H9 (cell line): ENCODE measurements at regions not wholly inside any gene's neighbourhood (a gene's known extent, or its start where the extent isn't known, plus 50 kb on each side); places are given as distances from the start of the nearest gene placed in this dataset.

Source experiments
- DNase-seq: peaks from one replicate; pipeline ENCODE4 v3.0.0-alpha.2; 2017
- H2AFZ ChIP-seq: one replicate; pipeline ENCODE4 v1.6.1; 2013; ENCODE audit warnings: mild to moderate bottlenecking, low read length, control low read depth, moderate library complexity
- H2AK5ac ChIP-seq: 2 replicates; pipeline ENCODE4 v1.6.1; 2013; ENCODE audit warnings: low read length, control low read depth, mixed read lengths; ENCODE audit not compliant: insufficient read length
- H2BK120ac ChIP-seq: one replicate; pipeline ENCODE4 v1.6.1; 2013; ENCODE audit warnings: low read depth, mild to moderate bottlenecking, low read length, control low read depth, inconsistent platforms; ENCODE audit not compliant: poor library complexity, severe bottlenecking
- H2BK12ac ChIP-seq: 2 replicates; pipeline ENCODE4 v1.6.1; 2013; ENCODE audit warnings: low read length, control low read depth, mixed read lengths, low read depth; ENCODE audit not compliant: insufficient read length
- H2BK15ac ChIP-seq: 2 replicates; pipeline ENCODE4 v1.6.1; 2013; ENCODE audit warnings: low read depth, low read length, control low read depth
- H2BK20ac ChIP-seq: one replicate; pipeline ENCODE4 v1.6.1; 2013; ENCODE audit warnings: low read depth, mild to moderate bottlenecking, low read length, control low read depth, inconsistent platforms; ENCODE audit not compliant: poor library complexity, severe bottlenecking
- H2BK5ac ChIP-seq: 2 replicates; pipeline ENCODE4 v1.6.1; 2013; ENCODE audit warnings: low read length, control low read depth, mixed read lengths; ENCODE audit not compliant: insufficient read length
- H3K14ac ChIP-seq: 2 replicates; pipeline ENCODE4 v1.6.1; 2013; ENCODE audit warnings: low read length, control low read depth; ENCODE audit not compliant: insufficient read depth
- H3K18ac ChIP-seq: 2 replicates; pipeline ENCODE4 v1.6.1; 2013; ENCODE audit warnings: low read depth, mild to moderate bottlenecking, mixed read lengths, low read length, control low read depth; ENCODE audit not compliant: insufficient read length
- H3K23ac ChIP-seq: 2 replicates; pipeline ENCODE4 v1.6.1; 2013; ENCODE audit warnings: low read length, control low read depth, mixed read lengths, low read depth; ENCODE audit not compliant: insufficient read length
- H3K23me2 ChIP-seq: 2 replicates; pipeline ENCODE4 v1.6.1; 2013; ENCODE audit warnings: low read depth, mild to moderate bottlenecking, mixed read lengths, low read length, control low read depth; ENCODE audit not compliant: insufficient read length, poor library complexity, severe bottlenecking
- H3K27ac ChIP-seq: 2 replicates; pipeline ENCODE4 v1.5.1; 2013; ENCODE audit warnings: low read length, control low read depth, mixed read lengths, low read depth; ENCODE audit not compliant: insufficient read length
- H3K27me3 ChIP-seq: 2 replicates; pipeline ENCODE4 v1.6.1; 2013; ENCODE audit warnings: low read length, control low read depth, inconsistent platforms; ENCODE audit not compliant: insufficient read depth
- H3K4ac ChIP-seq: 2 replicates; pipeline ENCODE4 v1.6.1; 2013; ENCODE audit warnings: low read depth, mild to moderate bottlenecking, control low read depth, inconsistent platforms, low read length, moderate library complexity
- H3K4me1 ChIP-seq: 2 replicates; pipeline ENCODE4 v1.6.1; 2013; ENCODE audit warnings: low read length, control low read depth, inconsistent platforms; ENCODE audit not compliant: insufficient read depth
- H3K4me2 ChIP-seq: 2 replicates; pipeline ENCODE4 v1.6.1; 2013; ENCODE audit warnings: low read length, control low read depth, mixed read lengths; ENCODE audit not compliant: insufficient read length, insufficient read depth
- H3K56ac ChIP-seq: 2 replicates; pipeline ENCODE4 v1.6.1; 2013; ENCODE audit warnings: low read depth, mild to moderate bottlenecking, mixed read lengths, low read length, control low read depth; ENCODE audit not compliant: insufficient read length
- H3K79me1 ChIP-seq: 2 replicates; pipeline ENCODE4 v1.6.1; 2013; ENCODE audit warnings: low read depth, mild to moderate bottlenecking, moderate library complexity, low read length, control low read depth, inconsistent platforms; ENCODE audit not compliant: insufficient read depth, poor library complexity, severe bottlenecking
- H3K79me2 ChIP-seq: 2 replicates; pipeline ENCODE4 v1.6.1; 2013; ENCODE audit warnings: low read length, control low read depth, inconsistent platforms; ENCODE audit not compliant: insufficient read depth
- H3K9ac ChIP-seq: 2 replicates; pipeline ENCODE4 v1.6.1; 2013; ENCODE audit warnings: low read length, control low read depth, mixed read lengths; ENCODE audit not compliant: insufficient read length; ENCODE audit errors: extremely low read depth
- H3K9me3 ChIP-seq: one replicate; pipeline ENCODE4 v1.6.1; 2013; ENCODE audit warnings: low read depth, low read length, inconsistent platforms; ENCODE audit not compliant: control insufficient read depth
- H3T11ph ChIP-seq: one replicate; pipeline ENCODE4 v1.6.1; 2013; ENCODE audit warnings: mild to moderate bottlenecking, low read length, control low read depth, inconsistent platforms
- H4K20me1 ChIP-seq: one replicate; pipeline ENCODE4 v1.6.1; 2013; ENCODE audit not compliant: control insufficient read depth, insufficient read length, insufficient read depth
- H4K5ac ChIP-seq: 2 replicates; pipeline ENCODE4 v1.6.1; 2013; ENCODE audit warnings: low read depth, mild to moderate bottlenecking, mixed read lengths, low read length, control low read depth; ENCODE audit not compliant: insufficient read length
- H4K8ac ChIP-seq: replicated peaks from 2 replicates; pipeline ENCODE4 v1.6.1; 2013; ENCODE audit warnings: low read length, control low read depth, mixed read lengths, low read depth; ENCODE audit not compliant: insufficient read length
- H4K91ac ChIP-seq: 2 replicates; pipeline ENCODE4 v1.6.1; 2013; ENCODE audit warnings: low read depth, mild to moderate bottlenecking, moderate library complexity, mixed read lengths, low read length, control low read depth; ENCODE audit not compliant: insufficient read length
- H3K27ac Mint-ChIP-seq, 3 experiments: 2 replicates in 2 of 3; 3 replicates in 1 of 3; pipeline ENCODE4 v1.8.0; 2020 to 2021; ENCODE audit warnings: mixed read lengths in 3 of 3, mild to moderate bottlenecking in 1 of 3, moderate library complexity in 1 of 3
- H3K27me3 Mint-ChIP-seq: 2 replicates; pipeline ENCODE4 v1.8.0; 2021; ENCODE audit warnings: low read depth, mild to moderate bottlenecking, moderate library complexity, mixed read lengths
- H3K36me3 Mint-ChIP-seq, 3 experiments: 2 replicates in 2 of 3; 3 replicates in 1 of 3; pipeline ENCODE4 v1.8.0; 2020 to 2021; ENCODE audit warnings: low read depth in 3 of 3, mixed read lengths in 3 of 3; ENCODE audit not compliant: insufficient read depth in 1 of 3
- H3K4me1 Mint-ChIP-seq, 2 experiments: 2 replicates each; pipeline ENCODE4 v1.8.0; 2020; ENCODE audit warnings: mixed read lengths in 2 of 2
- H3K4me3 Mint-ChIP-seq, 2 experiments: 2 replicates in 1 of 2; 3 replicates in 1 of 2; pipeline ENCODE4 v1.8.0; 2020 to 2021; ENCODE audit warnings: mild to moderate bottlenecking in 2 of 2, mixed read lengths in 2 of 2, moderate library complexity in 1 of 2
- H3K9me3 Mint-ChIP-seq, 2 experiments: 2 replicates in 1 of 2; 3 replicates in 1 of 2; pipeline ENCODE4 v1.8.0; 2020; ENCODE audit warnings: mild to moderate bottlenecking in 2 of 2, mixed read lengths in 2 of 2, moderate library complexity in 1 of 2
- CTCF ChIP-seq: fragments of 200-600 bp; sonication (generic); conservative IDR thresholded peaks from 3 replicates; pipeline ENCODE4 v1.8.0; 2021; ENCODE audit warnings: antibody characterized with exemption, mild to moderate bottlenecking
- WGBS: extraction: QIAGEN DNeasy Blood & Tissue Kit; methylation state at CpG from one replicate; pipeline ENCODE4 v1.1.7; 2013; ENCODE audit warnings: missing lambda C conversion rate, low lambda C conversion rate, mixed read lengths; ENCODE audit not compliant: insufficient read length; ENCODE audit errors: extremely low coverage; 5-methylcytosine and 5-hydroxymethylcytosine counted together

- H3K9me3 Mint-ChIP-seq = no peaks in the 10 kb centered on the region; a peak in 1 of 5 replicates
- H3K4me3 Mint-ChIP-seq = no peak overlapping the region
- Histone ChIP-seq H3K27me3 (no peaks in the 10 kb centered on the region), H2AFZ (no peak overlapping the region), H2BK5ac (no peak overlapping the region), H3K27ac (no peak overlapping the region), H3K4ac (no peak overlapping the region), H2BK120ac (no peak overlapping the region), H3T11ph (no peak overlapping the region), H3K56ac (no peak overlapping the region), H4K5ac (no peak overlapping the region), H3K23me2 (no peaks in the 10 kb centered on the region), H2BK15ac (no peak overlapping the region), H3K14ac (no peak overlapping the region), H3K4me1 (no peaks in the 10 kb centered on the region), H4K91ac (no peak overlapping the region), H3K9ac (no peak overlapping the region), H3K9me3 (no peaks in the 10 kb centered on the region), H2AK5ac (no peak overlapping the region), H2BK12ac (no peak overlapping the region), H3K23ac (no peak overlapping the region), H3K79me2 (no peaks in the 10 kb centered on the region), H3K79me1 (no peaks in the 10 kb centered on the region), H4K8ac (no peak overlapping the region), H3K4me2 (no peak overlapping the region), H2BK20ac (no peak overlapping the region), H4K20me1 (no peaks in the 10 kb centered on the region), H3K18ac (no peak overlapping the region)
- no peaks in the 10 kb centered on the region for H3K27me3 Mint-ChIP-seq
- WGBS = no CpG with 5 or more reads among the region's 1 CpG
- DNase-seq = no peak
- TF ChIP-seq CTCF = no peak
- H3K27ac Mint-ChIP-seq = peak overlapping the region; percentile 3 to 83 (median 20); a peak in 3 of 7 replicates
- no peaks in the 10 kb centered on the region for H3K36me3 Mint-ChIP-seq
- peaks cover 8% of the 10 kb centered on the region in 2 experiments for H3K4me1 Mint-ChIP-seq
Measured at GRCh38 chr21:16573578-16573977, 843.8 kb downstream of the USP25 start.
